GM20431 (cell line): ENCODE measurements at regions not wholly inside any gene's neighbourhood (a gene's known extent, or its start where the extent isn't known, plus 50 kb on each side); places are given as distances from the start of the nearest gene placed in this dataset.
"Not testable (repeated sequence)": the region's sequence is repeated elsewhere in the genome, so short reads cannot be mapped to it uniquely, and the experiment has no call there.

Experiments used
- in situ Hi-C: fragments of 300-500 bp; cut with MseI, MboI; formaldehyde crosslinking; loops from one replicate; pipeline ENCODE4 v1.15.0; 2020; ENCODE audit warnings: low sequenced_read_pairs; ENCODE audit not compliant: unreplicated experiment

- in situ Hi-C loops, result no loop called here
These were observed 55.9 kb downstream of the BAMBI start for GRCh38 chr10:28733245-28733644.

- in situ Hi-C loops, result no loop called here
These were observed 56.3 kb downstream of the BAMBI start for GRCh38 chr10:28733647-28734046.

GRCh38 chr10:28734938-28735759 is 57.8 kb downstream of the BAMBI start:
- in situ Hi-C loops, result no loop called here

- in situ Hi-C loops, result no loop called here
These were observed 59.8 kb downstream of the BAMBI start for GRCh38 chr10:28737096-28737495.

- in situ Hi-C loops, result no loop called here
These were observed 60.9 kb downstream of the BAMBI start for GRCh38 chr10:28738200-28738599.

DNA sequence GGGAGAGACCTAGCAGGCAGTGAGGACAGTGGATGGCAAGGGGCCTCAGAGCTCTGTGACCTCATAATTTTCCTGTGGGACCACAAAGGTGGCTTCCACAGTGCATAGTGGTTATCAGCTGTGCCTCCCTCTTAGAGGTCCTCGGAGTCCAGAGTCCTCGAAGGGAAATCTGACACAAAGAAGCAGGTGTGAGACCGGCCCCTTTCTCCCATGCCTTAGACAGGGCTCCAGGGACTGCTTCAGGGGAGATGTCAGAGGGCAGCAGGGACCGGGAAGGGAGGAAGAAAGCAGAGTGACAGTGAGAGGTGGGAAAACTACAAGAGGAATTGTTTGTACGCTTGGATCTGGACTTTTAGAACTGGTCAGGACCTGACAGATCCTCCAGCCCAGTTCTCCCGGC is 66.3 kb downstream of the BAMBI start:
- in situ Hi-C loops, result no loop called here

DNA sequence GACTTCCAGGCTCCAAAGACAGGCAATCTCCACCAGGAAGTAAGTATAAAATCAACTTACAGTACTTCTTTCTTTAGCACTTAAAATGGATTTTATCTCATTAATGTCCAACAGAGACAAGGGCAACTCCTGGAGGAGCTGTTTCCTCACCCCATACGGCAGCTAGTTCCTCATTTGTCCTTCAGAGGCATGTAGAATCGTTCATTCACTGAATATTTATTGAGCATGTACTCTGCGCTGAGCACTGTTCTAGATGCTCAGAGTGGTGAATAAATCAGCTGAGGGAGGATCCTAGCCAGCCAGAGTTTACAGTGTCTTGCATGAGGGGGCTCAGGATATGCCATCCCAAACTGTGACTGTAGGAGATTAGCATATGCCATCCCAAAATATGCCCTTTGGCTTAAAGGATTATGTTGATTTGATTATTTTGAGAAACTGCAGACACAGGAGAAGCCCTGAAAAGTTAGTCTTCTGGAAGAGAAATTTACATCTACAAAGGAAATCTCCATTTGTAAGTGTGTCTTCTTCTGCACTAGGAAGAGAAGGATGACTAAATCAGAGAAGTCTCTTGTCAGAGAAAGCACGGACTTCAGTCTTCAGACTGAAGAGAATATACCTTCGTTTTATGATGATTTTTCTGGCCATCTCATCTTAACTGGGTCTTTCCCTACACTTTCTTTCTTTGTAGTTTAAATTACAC is 66.9 kb downstream of the BAMBI start:
- in situ Hi-C loops, result no loop called here

GRCh38 chr10:28754930-28755718 is 77.8 kb downstream of the BAMBI start:
- in situ Hi-C loops, result no loop called here

DNA sequence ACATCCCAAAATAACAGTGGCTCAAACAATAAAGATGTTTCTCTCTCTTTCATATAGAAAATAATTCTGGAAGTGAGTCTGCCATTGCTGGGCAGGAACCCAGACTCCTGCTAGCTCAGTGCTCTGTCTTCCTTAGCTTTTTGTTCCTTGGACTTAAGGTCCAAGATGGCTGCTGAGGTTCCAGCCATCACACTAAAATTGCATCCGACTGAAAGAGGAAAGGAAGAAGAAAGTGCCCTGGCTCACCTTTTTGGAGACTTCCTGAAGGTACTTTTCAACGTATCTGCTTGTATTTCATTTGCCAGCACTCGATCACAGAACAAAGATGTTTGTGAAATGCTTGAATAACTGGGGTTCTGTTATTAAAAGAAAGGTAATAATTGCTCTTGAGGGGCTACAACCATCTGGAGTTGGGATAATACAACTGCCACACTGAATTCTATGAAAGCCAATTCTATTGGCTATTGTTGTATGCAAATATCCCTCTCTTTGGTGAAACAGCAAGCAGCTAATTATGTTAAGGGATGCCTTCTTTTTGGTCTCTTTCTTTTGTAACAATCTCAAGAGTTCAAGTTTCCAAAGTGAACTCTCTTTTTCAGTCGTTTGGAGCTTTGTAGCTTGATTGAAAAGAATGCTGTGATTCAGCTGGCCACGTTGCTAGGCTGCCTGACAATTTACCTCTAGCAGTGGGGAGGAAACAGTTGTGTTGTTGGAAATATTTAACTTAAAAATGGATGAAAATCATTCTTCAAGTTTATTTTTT is 83.9 kb downstream of the BAMBI start:
- in situ Hi-C loops, result no loop called here

- in situ Hi-C loops, result no loop called here
These were observed 86.3 kb downstream of the BAMBI start for GRCh38 chr10:28763471-28764170.

DNA sequence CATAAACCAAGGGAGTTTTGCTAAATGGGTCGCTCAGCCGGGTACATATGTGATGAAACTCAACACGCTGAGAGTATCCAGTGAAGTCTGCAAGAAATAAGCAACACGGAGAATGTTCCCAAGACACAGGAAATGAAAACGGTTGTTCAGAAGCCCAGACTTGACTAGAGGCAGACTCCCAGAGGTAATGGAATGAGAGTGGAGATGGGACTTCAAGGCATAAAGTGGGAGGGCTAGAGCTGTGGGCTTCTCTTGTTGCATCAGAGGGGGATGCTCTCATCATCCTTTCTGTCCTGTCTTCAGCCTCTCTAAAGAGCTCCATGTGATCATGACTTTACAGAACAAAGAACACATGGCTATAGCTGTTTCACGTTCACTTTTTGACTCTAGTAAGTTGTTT is 88.3 kb downstream of the BAMBI start:
- in situ Hi-C loops, result no loop called here

DNA sequence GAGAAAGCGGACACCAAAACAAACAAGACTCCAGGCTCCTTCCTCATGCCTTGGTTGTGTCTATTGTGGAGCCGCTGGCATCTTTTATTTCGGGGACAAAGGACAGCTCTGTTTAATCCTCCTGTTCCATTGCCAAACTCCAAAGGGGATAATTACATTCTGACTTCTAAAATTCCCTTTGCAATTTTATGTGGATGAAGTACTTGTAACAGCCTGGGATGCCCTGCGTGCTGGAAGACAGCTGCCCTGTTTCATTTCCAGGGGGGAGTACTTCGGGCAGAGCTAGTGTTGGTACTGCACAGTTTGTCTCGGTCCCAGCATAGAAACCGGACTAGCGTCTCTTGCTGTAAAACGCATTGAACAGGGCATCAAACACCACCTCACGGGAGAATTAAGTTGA is 90.9 kb downstream of the BAMBI start:
- in situ Hi-C loops, result no loop called here

- in situ Hi-C loops, result no loop called here
These were observed 91.8 kb downstream of the BAMBI start for GRCh38 chr10:28769091-28769604.

DNA sequence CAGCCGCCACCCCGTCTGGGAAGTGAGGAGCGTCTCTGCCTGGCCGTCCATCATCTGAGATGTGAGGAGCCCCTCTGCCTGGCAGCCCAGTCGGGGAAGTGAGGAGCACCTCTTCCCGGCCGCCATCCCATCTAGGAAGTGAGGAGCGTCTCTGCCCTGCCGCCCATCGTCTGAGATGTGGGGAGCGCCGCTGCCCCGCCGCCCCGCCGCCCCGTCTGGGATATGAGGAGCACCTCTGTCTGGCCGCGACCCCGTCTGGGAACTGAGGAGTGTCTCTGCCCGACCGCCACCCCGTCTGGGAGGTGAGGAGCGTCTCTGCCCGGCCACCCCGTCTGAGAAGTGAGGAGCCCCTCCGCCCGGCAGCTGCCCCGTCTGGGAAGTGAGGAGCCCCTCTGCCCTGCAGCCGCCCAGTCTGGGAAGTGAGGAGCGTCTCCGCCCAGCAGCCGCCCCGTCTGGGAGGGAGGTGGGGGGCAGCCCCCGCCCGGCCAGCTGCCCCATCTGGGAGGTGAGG is 94.3 kb downstream of the BAMBI start:
- in situ Hi-C loops, result not testable (repeated sequence)

DNA sequence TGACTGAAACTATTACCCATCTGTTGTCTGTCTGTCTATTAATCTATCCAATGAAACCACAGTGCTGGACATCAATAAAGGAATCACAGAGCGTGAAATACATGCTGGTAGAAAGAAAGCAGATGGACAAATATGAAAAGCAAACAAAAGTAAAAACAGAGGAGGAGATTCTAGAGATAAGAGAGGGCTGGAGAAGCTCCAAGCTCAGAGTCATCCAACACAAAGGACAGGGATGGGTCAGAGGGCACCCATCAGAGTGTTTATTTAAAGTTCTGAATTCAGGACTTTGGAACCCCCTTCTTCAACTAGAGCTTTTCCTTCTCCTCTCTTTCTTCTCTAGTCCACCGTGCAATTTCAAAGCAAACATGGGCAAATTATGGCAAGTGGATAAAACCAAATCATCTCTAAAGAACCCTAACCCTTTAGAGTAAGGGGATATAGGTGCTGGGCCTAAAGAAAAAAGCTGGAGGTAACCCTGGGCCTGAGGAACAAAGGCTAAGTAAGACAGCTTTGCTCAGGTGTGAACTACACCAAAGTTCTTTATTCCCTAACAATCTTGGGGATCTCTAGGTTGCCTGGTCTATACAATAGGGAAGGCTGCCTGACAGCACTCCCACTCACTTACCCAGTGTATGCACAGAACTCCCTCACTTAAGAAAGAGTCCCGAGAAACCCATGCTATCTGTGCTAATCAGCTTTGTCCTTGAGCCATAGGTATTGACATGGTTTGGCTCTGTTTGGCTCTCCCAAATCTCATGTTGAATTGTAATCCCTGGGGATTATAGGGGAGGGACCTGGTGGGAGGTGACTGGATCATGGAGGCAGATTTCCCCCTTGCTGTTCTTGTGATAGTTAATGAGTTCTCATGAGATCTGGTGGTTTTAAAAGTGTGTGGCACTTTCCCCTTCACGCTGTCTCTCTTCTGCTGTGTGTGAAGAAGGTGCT is 97.0 kb downstream of the BAMBI start:
- in situ Hi-C loops, result no loop called here

GRCh38 chr10:28775773-28776172 is 98.5 kb downstream of the BAMBI start:
- in situ Hi-C loops, result no loop called here

DNA sequence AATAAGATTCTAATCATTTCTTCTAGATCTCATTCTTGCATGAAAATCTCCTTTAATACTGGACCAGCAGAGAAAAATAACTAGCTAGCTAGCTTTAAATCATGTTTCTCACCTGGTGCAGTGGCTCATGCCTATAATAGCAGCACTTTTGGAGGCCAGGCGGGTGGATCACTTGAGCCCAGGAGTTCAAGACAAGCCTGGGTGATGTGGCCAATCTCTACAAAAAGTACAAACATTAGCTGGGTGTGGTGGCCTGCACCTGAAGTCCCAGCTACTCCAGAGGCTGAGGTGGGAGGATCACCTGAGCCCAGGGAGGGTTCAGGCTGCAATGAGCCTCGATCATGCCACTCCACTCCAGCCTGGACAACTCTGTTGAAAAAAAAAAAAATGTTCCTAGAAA is 99.2 kb downstream of the BAMBI start:
- in situ Hi-C loops, result no loop called here

DNA sequence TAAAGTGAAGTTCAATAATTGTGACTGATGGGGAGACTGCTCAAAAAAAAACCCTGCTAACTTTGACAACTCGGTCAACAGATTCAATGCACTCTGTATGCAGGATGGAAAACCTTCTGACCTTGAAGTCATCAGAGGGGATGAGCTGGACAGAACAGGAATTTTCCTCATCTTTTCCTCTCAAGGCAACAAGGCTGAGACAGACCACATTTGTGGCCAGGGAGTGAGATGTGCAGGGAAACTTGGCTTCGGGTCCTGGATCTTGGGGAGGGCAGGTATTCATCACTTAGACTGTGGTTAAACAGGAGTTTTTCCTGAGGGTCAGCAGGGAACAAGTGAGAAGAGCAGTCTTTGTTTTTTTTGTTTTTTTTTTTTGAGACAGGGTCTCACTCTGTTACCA is 100.6 kb downstream of the BAMBI start:
- in situ Hi-C loops, result no loop called here
